HG03066 (cell line): ENCODE measurements at regions not wholly inside any gene's neighbourhood (a gene's known extent, or its start where the extent isn't known, plus 50 kb on each side); places are given as distances from the start of the nearest gene placed in this dataset.

Source experiments
- ATAC-seq: cut with Tn5 transposase; IDR thresholded peaks from one replicate; pipeline ENCODE4 v1.9.1; 2021; ENCODE audit warnings: low read depth; ENCODE audit not compliant: unreplicated experiment

DNA sequence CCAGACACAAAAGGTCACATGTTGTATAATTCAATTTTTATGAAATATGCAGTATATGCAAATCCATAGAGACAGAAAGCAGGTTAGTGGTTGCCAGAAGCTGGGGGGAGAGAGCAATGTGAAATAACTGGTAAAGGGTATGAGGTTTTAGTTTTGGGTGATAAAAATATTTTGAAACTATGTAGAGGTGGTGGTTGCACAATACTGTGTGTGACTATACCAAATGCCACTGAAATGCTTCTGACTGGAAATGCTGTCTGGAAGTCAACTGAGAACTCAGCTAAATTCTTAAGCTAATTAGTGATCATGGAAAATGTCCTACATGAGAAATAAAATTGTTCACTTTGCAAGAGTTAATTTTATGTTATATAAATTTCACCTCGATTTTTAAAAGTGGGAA is 65.3 kb upstream of the RXFP2 start:
- ATAC-seq = no peak

- ATAC-seq = no peak
These were observed 63.8 kb upstream of the RXFP2 start for GRCh38 chr13:31675440-31675953.

- ATAC-seq = no peak
These were observed 58.2 kb upstream of the RXFP2 start for GRCh38 chr13:31681133-31681532.

- no peak for ATAC-seq
These were observed 54.9 kb upstream of the RXFP2 start for GRCh38 chr13:31684466-31684865.

DNA sequence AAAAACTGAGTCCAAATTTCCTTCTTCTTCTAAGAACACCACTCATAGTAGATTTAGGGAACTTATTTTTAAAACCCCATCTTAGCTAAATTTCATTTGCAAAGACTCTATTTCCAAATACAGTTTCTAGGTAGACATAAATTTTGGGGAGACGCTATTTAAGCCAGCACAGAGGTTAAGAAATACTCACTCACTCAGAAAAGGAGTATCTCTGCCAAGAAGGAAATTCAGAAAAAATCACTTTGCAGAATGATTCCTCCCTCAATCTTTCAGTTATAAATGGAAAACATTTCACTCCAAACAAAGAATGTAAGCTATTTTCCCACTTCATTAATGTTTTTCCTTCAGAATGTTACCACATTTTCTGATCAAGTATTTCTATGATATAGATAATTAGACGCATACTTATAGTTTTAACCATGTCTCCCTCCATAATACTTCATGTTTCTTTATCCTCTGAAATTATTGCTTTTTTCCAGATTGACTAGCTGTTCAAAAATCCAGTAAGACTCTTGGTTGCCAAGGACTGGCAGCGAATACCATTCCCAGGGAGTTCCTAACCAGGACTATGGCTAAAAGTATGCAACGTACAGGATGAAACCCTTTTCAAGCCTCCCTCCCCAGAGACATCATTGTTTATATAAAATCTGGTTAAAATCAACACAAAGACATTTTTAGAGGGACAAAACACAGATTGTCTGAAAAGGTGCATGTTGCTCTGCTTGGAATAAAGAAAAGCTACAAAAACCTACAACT is 52.5 kb upstream of the RXFP2 start:
- ATAC-seq = no peak
